ENCODE measurements at regions not wholly inside any gene's neighbourhood (a gene's known extent, or its start where the extent isn't known, plus 50 kb on each side); places are given as distances from the start of the nearest gene placed in this dataset.
A peak's percentile ranks its signal among the peaks of the same experiment; 100 is the strongest.

- Histone ChIP-seq H3K27ac (ENCODE audit: low read depth, low read length) (no peak overlapping the region), H3K4me1 (ENCODE audit: control insufficient read depth in 1 of 2, insufficient read depth in 2 of 2, low read length in 2 of 2) (peaks cover 11 to 42% of the 10 kb centered on the region in 2 experiments), H3K9me2 (ENCODE audit: insufficient read depth) (no peaks in the 10 kb centered on the region), H4K20me1 (ENCODE audit: insufficient read depth) (no peaks in the 10 kb centered on the region), H3K9ac (ENCODE audit: low read length) (no peak overlapping the region), H3K36me3 (ENCODE audit: control insufficient read depth in 1 of 2, insufficient read depth in 2 of 2, low read length in 2 of 2) (0 out of 4 replicates have a peak, but pooled peaks cover 0 to 2% of the 10 kb centered on the region in 2 experiments), H2AFZ (ENCODE audit: low read depth, low read length, poor library complexity, severe bottlenecking) (no peak overlapping the region), H3K27me3 (ENCODE audit: insufficient read depth, low read length) (no peaks in the 10 kb centered on the region), H3K79me2 (ENCODE audit: insufficient read depth, low read length) (no peaks in the 10 kb centered on the region), H3K4me3 (replicated peaks in 1 of 2; ENCODE audit: low read depth in 1 of 2, low read length in 2 of 2) (no peak overlapping the region), H3K4me2 (ENCODE audit: low read length) (no peak overlapping the region), H3K9me3 (ENCODE audit: control insufficient read depth in 1 of 2, insufficient read depth in 1 of 2, low read depth in 1 of 2, low read length in 2 of 2) (no peaks in the 10 kb centered on the region)
- ATAC-seq = no peak
- DNase-seq (ENCODE audit: low read depth, low spot score) = no peak
- POLR2A ChIA-PET = no interaction called here
- TF ChIP-seq SP1 (IDR thresholded peaks at IDR 0.05; ENCODE audit: low read depth) (no peak), SRF (IDR thresholded peaks at IDR 0.05; ENCODE audit: low read depth) (no peak)
- RAD21 ChIA-PET (ENCODE audit: low non-redundant PET in 1 of 2, low total read pairs in 2 of 2, uncharacterized antibody in 2 of 2, unreplicated experiment in 2 of 2) = no interaction called here
- CTCF ChIA-PET = interaction anchor here (0.9 kb wide), 1 partner anchor 19 kb away, joined by 6 read pairs; no protein-coding TSS in a partner anchor
- intact Hi-C loops (cut with micrococcal nuclease) = no loop called here
- BruUV-seq (replicated peaks) = no TSS peak
Observed at GRCh38 chr15:66834881-66835878, 133.1 kb downstream of the SMAD6 start.

- no peak for ATAC-seq
- no peak for DNase-seq (ENCODE audit: low read depth, low spot score)
- Histone ChIP-seq H3K36me3 (ENCODE audit: control insufficient read depth in 1 of 2, insufficient read depth in 2 of 2, low read length in 2 of 2) (0 out of 4 replicates have a peak, but pooled peaks cover 0 to 2% of the 10 kb centered on the region in 2 experiments), H3K4me1 (ENCODE audit: control insufficient read depth in 1 of 2, insufficient read depth in 2 of 2, low read length in 2 of 2) (peaks cover 20 to 42% of the 10 kb centered on the region in 2 experiments), H3K27ac (ENCODE audit: low read depth, low read length) (no peak overlapping the region), H3K27me3 (ENCODE audit: insufficient read depth, low read length) (no peaks in the 10 kb centered on the region), H4K20me1 (ENCODE audit: insufficient read depth) (no peaks in the 10 kb centered on the region), H3K4me3 (replicated peaks in 1 of 2; ENCODE audit: low read depth in 1 of 2, low read length in 2 of 2) (no peak overlapping the region), H2AFZ (ENCODE audit: low read depth, low read length, poor library complexity, severe bottlenecking) (no peak overlapping the region), H3K9me2 (ENCODE audit: insufficient read depth) (no peaks in the 10 kb centered on the region), H3K4me2 (ENCODE audit: low read length) (peak overlapping the region; percentile 15; the same call in 1 of the 2 replicates), H3K9ac (ENCODE audit: low read length) (no peak overlapping the region), H3K9me3 (ENCODE audit: control insufficient read depth in 1 of 2, insufficient read depth in 1 of 2, low read depth in 1 of 2, low read length in 2 of 2) (no peaks in the 10 kb centered on the region), H3K79me2 (ENCODE audit: insufficient read depth, low read length) (no peaks in the 10 kb centered on the region)
- TF ChIP-seq ZNF274 (IDR thresholded peaks at IDR 0.05; ENCODE audit: low read depth, low read length) = no peak
- TF ChIP-seq REST (IDR thresholded peaks at IDR 0.05; ENCODE audit: low read depth) = no peak
- TF ChIP-seq TCF7L2 (IDR thresholded peaks at IDR 0.05; ENCODE audit: borderline replicate concordance, extremely low read depth, insufficient read depth, insufficient read length) = no peak
- no peak for TF ChIP-seq CBX3 (IDR thresholded peaks at IDR 0.05; ENCODE audit: low read depth)
- BruUV-seq (replicated peaks) = no TSS peak
- intact Hi-C loops (cut with micrococcal nuclease) = no loop called here
- CTCF ChIA-PET = no interaction called here
- RAD21 ChIA-PET (ENCODE audit: low non-redundant PET in 1 of 2, low total read pairs in 2 of 2, uncharacterized antibody in 2 of 2, unreplicated experiment in 2 of 2) = no interaction called here
- POLR2A ChIA-PET = no interaction called here
Observed at GRCh38 chr15:66836231-66837030, 134.4 kb downstream of the SMAD6 start.
